Tibial artery (tissue), 4 donors: ENCODE measurements at regions not wholly inside any gene's neighbourhood (a gene's known extent, or its start where the extent isn't known, plus 50 kb on each side); places are given as distances from the start of the nearest gene placed in this dataset.
A peak's percentile ranks its signal among the peaks of the same experiment; 100 is the strongest.

Source experiments
- DNase-seq, 2 donors: peaks; one replicate each; pipeline ENCODE4 v3.0.0-alpha.2; 2019
- H3K27ac ChIP-seq, 2 donors: fragments of 200-600 bp; sonication (generic) in 1 of 2; 1 replicate in 1 of 2; 2 replicates in 1 of 2; pipeline ENCODE4 v1.5.1; 2018 to 2019; ENCODE audit warnings: mild to moderate bottlenecking in 1 of 2
- H3K27me3 ChIP-seq, 2 donors: fragments of 200-600 bp; sonication (generic) in 1 of 2; one replicate each; pipeline versions ENCODE4 v1.5.1 to v1.6.0; 2016 to 2019
- H3K36me3 ChIP-seq, 3 donors: fragments of 200-600 bp; sonication (generic) in 2 of 3; one replicate each; pipeline ENCODE4 v1.5.1; 2016 to 2019; ENCODE audit warnings: mild to moderate bottlenecking in 2 of 3
- H3K4me1 ChIP-seq, 4 donors: fragments of 200-600 bp; sonication (generic) in 2 of 4; 1 replicate in 3 of 4; 2 replicates in 1 of 4; pipeline ENCODE4 v1.5.1; 2016 to 2019
- H3K4me3 ChIP-seq, 2 donors: fragments of 200-600 bp; sonication (generic) in 1 of 2; 1 replicate in 1 of 2; 2 replicates in 1 of 2; pipeline ENCODE4 v1.5.1; 2018 to 2019; ENCODE audit warnings: mild to moderate bottlenecking in 2 of 2
- H3K9me3 ChIP-seq, 3 donors: fragments of 200-600 bp; sonication (generic) in 1 of 3; one replicate each; pipeline ENCODE4 v1.5.1; 2016 to 2019
- intact Hi-C: fragments of 100-400 bp; cut with DNase I; formaldehyde crosslinking; loops from one replicate; pipeline ENCODE4 v1.15.0; 2023; ENCODE audit warnings: low total_unique reads
- TF ChIP-seq, protein P1 (sequence below), 2 experiments: fragments of 200-600 bp in 1 of 2; fragments of 450-650 bp in 1 of 2; IDR thresholded peaks; one replicate each; pipeline ENCODE4 v1.5.1; 2017 to 2019; ENCODE audit warnings: antibody characterized with exemption in 2 of 2, mild to moderate bottlenecking in 1 of 2, moderate library complexity in 1 of 2

DNA sequence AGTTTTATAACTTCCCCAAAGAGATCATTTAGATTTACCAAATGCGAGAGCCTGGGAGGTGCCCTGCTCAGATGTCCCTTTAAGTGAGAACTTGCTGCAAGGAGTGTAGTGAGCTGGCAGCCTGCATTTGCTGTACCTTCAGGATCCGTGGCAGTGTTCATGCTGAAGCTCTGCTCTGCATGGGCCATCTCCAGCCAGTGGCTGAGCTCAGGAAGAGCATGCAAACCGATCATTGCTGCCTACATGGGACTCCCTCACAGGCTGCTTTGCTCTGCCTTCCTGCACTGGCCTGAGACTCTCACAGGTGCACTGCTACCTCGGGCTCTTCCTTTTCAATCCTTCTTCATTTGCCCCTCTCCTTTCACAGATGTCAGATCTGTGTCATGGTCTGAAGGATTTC is 152.0 kb upstream of the SFRP2 start:
- no peaks in the 10 kb centered on the region for H3K36me3 ChIP-seq
- H3K4me3 ChIP-seq, result no peak overlapping the region
- TF ChIP-seq, protein P1, sequence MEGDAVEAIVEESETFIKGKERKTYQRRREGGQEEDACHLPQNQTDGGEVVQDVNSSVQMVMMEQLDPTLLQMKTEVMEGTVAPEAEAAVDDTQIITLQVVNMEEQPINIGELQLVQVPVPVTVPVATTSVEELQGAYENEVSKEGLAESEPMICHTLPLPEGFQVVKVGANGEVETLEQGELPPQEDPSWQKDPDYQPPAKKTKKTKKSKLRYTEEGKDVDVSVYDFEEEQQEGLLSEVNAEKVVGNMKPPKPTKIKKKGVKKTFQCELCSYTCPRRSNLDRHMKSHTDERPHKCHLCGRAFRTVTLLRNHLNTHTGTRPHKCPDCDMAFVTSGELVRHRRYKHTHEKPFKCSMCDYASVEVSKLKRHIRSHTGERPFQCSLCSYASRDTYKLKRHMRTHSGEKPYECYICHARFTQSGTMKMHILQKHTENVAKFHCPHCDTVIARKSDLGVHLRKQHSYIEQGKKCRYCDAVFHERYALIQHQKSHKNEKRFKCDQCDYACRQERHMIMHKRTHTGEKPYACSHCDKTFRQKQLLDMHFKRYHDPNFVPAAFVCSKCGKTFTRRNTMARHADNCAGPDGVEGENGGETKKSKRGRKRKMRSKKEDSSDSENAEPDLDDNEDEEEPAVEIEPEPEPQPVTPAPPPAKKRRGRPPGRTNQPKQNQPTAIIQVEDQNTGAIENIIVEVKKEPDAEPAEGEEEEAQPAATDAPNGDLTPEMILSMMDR (IDR thresholded peaks at IDR 0.05), result no peak
- no peaks in the 10 kb centered on the region for H3K27me3 ChIP-seq
- H3K9me3 ChIP-seq, result peaks cover 0 to 3% (median 3%) of the 10 kb centered on the region in 3 donors
- intact Hi-C loops, result no loop called here
- H3K27ac ChIP-seq, result no peak overlapping the region
- DNase-seq, result no peak
- no peaks in the 10 kb centered on the region for H3K4me1 ChIP-seq

DNA sequence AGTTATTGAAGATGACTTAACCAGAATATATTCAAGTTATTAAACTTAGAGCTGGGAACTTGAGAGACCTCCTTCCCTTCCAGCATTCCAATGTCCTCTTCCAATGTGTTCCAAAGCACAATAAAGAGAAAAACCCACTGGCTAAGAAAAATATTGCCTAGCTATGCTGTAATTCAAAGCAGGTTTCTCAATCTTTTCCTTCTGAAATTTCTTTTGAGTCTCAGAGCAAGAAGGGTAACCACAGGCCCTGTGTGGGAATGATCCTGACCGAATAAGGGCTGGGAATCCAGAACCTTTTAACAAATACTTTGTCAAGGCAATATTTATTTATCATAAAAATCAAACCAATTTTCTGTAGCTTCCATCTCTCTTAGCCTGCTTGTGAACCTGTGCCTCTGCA is 150.7 kb upstream of the SFRP2 start:
- intact Hi-C loops, result no loop called here
- no peaks in the 10 kb centered on the region for H3K4me1 ChIP-seq
- no peaks in the 10 kb centered on the region for H3K36me3 ChIP-seq
- no peaks in the 10 kb centered on the region for H3K27me3 ChIP-seq
- no peak for DNase-seq
- no peaks in the 10 kb centered on the region for H3K9me3 ChIP-seq
- no peak overlapping the region for H3K27ac ChIP-seq
- TF ChIP-seq, protein P1 (IDR thresholded peaks at IDR 0.05), result no peak
- H3K4me3 ChIP-seq, result no peak overlapping the region

DNA sequence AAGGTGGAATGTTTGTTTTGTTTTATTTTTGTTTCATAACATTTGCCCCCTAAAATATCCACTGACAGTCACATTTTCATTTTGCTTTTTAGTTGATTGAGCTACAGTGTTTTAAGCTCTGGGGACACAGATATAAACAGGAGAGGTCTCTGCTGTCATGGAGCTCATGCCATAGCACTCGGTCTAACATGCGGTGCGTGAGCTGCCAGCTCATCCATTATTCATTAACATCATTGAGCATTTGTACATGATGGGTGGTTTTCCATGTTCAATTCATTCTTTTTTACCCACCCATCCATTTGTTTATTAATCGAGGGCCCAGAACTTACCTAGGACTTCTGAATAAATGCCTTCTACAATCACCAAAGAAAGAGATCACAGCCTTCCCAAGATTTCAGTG is 150.1 kb upstream of the SFRP2 start:
- TF ChIP-seq, protein P1 (IDR thresholded peaks at IDR 0.05), result no peak

DNA sequence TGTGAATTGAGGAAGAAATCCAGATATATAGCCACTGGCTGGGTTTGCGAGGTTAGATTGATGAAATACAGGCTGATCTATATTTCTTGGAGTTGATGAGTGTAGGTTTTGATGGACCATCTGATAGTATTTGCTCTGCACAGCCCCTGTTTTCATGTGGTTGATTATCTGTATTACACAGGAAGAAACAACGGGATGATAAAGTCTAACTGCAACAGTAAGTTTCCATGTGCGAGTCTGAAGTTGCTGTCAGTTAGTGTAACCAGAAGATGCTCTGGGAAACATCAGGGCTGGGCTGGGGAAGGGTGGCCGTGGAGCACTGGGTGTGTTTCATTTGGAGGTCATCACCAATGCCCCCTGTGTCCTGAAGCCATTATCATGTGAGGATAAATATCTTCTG is 148.4 kb upstream of the SFRP2 start:
- no peak overlapping the region for H3K27ac ChIP-seq
- no peaks in the 10 kb centered on the region for H3K36me3 ChIP-seq
- TF ChIP-seq, protein P1 (IDR thresholded peaks at IDR 0.05), result no peak
- DNase-seq, result no peak
- H3K4me3 ChIP-seq, result no peak overlapping the region
- H3K9me3 ChIP-seq, result no peaks in the 10 kb centered on the region
- no peaks in the 10 kb centered on the region for H3K27me3 ChIP-seq
- no peaks in the 10 kb centered on the region for H3K4me1 ChIP-seq
- intact Hi-C loops, result no loop called here

More for the DNA sequence above, 150.1 kb upstream of the SFRP2 start:
- Histone ChIP-seq H3K4me1 (no peaks in the 10 kb centered on the region), H3K4me3 (no peak overlapping the region), H3K27me3 (no peaks in the 10 kb centered on the region), H3K9me3 (no peaks in the 10 kb centered on the region), H3K27ac (no peak overlapping the region), H3K36me3 (no peaks in the 10 kb centered on the region)
- DNase-seq, result no peak
- intact Hi-C loops, result no loop called here

DNA sequence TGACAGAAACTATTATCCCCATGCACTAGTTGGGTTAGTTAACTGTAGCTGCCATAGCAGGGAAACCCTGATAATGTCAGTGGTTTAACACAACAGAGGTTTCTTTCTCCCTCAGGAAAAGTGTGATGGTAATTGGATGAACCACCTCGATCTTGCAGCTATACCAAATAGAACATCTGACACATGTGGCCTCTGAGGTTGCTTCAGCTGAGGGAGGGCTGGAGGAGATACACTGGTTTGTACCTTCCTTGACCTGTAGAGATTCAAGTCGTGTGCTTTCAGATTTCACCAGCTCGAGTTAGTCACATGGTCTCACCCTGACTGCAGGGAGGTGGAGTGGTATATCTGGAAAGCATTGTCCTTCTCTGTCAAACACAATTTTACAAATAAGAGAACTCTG is 147.2 kb upstream of the SFRP2 start:
- no peaks in the 10 kb centered on the region for H3K4me1 ChIP-seq
- intact Hi-C loops, result no loop called here

DNA sequence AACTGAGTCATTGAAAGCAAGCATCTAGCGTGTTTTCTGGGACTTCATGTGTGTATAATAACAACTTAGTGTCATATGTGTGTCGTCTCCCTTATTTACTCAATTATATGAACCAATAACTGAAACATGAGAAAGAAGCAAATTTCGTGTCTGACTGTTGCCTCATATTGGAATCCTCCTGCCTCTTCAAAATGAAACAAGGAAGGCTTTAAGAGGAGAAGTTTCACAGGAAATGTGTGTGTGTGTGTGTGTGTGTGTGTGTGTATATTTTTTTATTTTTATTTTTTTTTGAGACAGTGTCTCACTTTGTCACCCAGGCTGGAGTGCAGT is 145.8 kb upstream of the SFRP2 start:
- intact Hi-C loops, result no loop called here
- Histone ChIP-seq H3K4me1 (no peaks in the 10 kb centered on the region), H3K27ac (peak overlapping the region in 1 of 2 donors; percentile 50), H3K27me3 (no peaks in the 10 kb centered on the region), H3K36me3 (no peaks in the 10 kb centered on the region), H3K4me3 (no peak overlapping the region), H3K9me3 (no peaks in the 10 kb centered on the region)
- TF ChIP-seq, protein P1 (IDR thresholded peaks at IDR 0.05), result no peak
- no peak for DNase-seq

More for the DNA sequence above, 147.2 kb upstream of the SFRP2 start:
- Histone ChIP-seq H3K4me3 (no peak overlapping the region), H3K27ac (no peak overlapping the region), H3K36me3 (no peaks in the 10 kb centered on the region), H3K9me3 (no peaks in the 10 kb centered on the region), H3K27me3 (no peaks in the 10 kb centered on the region)
- DNase-seq, result no peak
- TF ChIP-seq, protein P1 (IDR thresholded peaks at IDR 0.05), result no peak
